Retinal pigment epithelial cell (primary cell): ENCODE measurements at regions not wholly inside any gene's neighbourhood (a gene's known extent, or its start where the extent isn't known, plus 50 kb on each side); places are given as distances from the start of the nearest gene placed in this dataset.
"Not testable (repeated sequence)": the region's sequence is repeated elsewhere in the genome, so short reads cannot be mapped to it uniquely, and the experiment has no call there.

Experiments
- DNase-seq: peaks from one replicate; pipeline ENCODE4 v3.0.0-alpha.2; 2010; ENCODE audit warnings: low read depth
- H3K4me3 ChIP-seq: 2 replicates; pipeline ENCODE4 v1.5.1; 2011; ENCODE audit warnings: mild to moderate bottlenecking, low read length, control low read depth, moderate library complexity
- CTCF ChIP-seq: conservative IDR thresholded peaks from 2 replicates; pipeline ENCODE4 v1.5.1; 2011; ENCODE audit warnings: low read depth, low read length, control low read depth, inconsistent platforms

- DNase-seq, result no peak
- H3K4me3 ChIP-seq, result no peak overlapping the region
- no peak for TF ChIP-seq CTCF
Observed at GRCh38 chr12:17017402-17017801, 411.4 kb upstream of the LMO3 start.

GRCh38 chr12:17016116-17016864 lies 410.3 kb upstream of the LMO3 start:
- TF ChIP-seq CTCF, result no peak
- no peak overlapping the region for H3K4me3 ChIP-seq
- no peak for DNase-seq

- TF ChIP-seq CTCF, result no peak
- DNase-seq, result no peak
- no peak overlapping the region for H3K4me3 ChIP-seq
Observed at GRCh38 chr12:17015501-17015900, 409.5 kb upstream of the LMO3 start.

GRCh38 chr12:17007442-17008040 lies 401.6 kb upstream of the LMO3 start:
- H3K4me3 ChIP-seq, DNase-seq: not testable (repeated sequence)

GRCh38 chr12:16998538-16998937 lies 392.6 kb upstream of the LMO3 start:
- not testable (repeated sequence) for H3K4me3 ChIP-seq, DNase-seq

GRCh38 chr12:16984484-16984883 lies 378.5 kb upstream of the LMO3 start:
- no peak for DNase-seq
- no peak overlapping the region for H3K4me3 ChIP-seq
- TF ChIP-seq CTCF, result no peak

GRCh38 chr12:16972923-16973770 lies 367.2 kb upstream of the LMO3 start:
- no peak for TF ChIP-seq CTCF
- DNase-seq, result no peak
- H3K4me3 ChIP-seq, result no peak overlapping the region

- no peak for DNase-seq
- TF ChIP-seq CTCF, result no peak
- no peak overlapping the region for H3K4me3 ChIP-seq
Observed at GRCh38 chr12:16962889-16963288, 356.9 kb upstream of the LMO3 start.
